H9 (cell line): ENCODE measurements at regions not wholly inside any gene's neighbourhood (a gene's known extent, or its start where the extent isn't known, plus 50 kb on each side); places are given as distances from the start of the nearest gene placed in this dataset.

Experiments
- DNase-seq: peaks from one replicate; pipeline ENCODE4 v3.0.0-alpha.2; 2017
- H2AFZ ChIP-seq: one replicate; pipeline ENCODE4 v1.6.1; 2013; ENCODE audit warnings: mild to moderate bottlenecking, low read length, control low read depth, moderate library complexity
- H2AK5ac ChIP-seq: 2 replicates; pipeline ENCODE4 v1.6.1; 2013; ENCODE audit warnings: low read length, control low read depth, mixed read lengths; ENCODE audit not compliant: insufficient read length
- H2BK120ac ChIP-seq: one replicate; pipeline ENCODE4 v1.6.1; 2013; ENCODE audit warnings: low read depth, mild to moderate bottlenecking, low read length, control low read depth, inconsistent platforms; ENCODE audit not compliant: poor library complexity, severe bottlenecking
- H2BK12ac ChIP-seq: 2 replicates; pipeline ENCODE4 v1.6.1; 2013; ENCODE audit warnings: low read length, control low read depth, mixed read lengths, low read depth; ENCODE audit not compliant: insufficient read length
- H2BK15ac ChIP-seq: 2 replicates; pipeline ENCODE4 v1.6.1; 2013; ENCODE audit warnings: low read depth, low read length, control low read depth
- H2BK20ac ChIP-seq: one replicate; pipeline ENCODE4 v1.6.1; 2013; ENCODE audit warnings: low read depth, mild to moderate bottlenecking, low read length, control low read depth, inconsistent platforms; ENCODE audit not compliant: poor library complexity, severe bottlenecking
- H2BK5ac ChIP-seq: 2 replicates; pipeline ENCODE4 v1.6.1; 2013; ENCODE audit warnings: low read length, control low read depth, mixed read lengths; ENCODE audit not compliant: insufficient read length
- H3K14ac ChIP-seq: 2 replicates; pipeline ENCODE4 v1.6.1; 2013; ENCODE audit warnings: low read length, control low read depth; ENCODE audit not compliant: insufficient read depth
- H3K18ac ChIP-seq: 2 replicates; pipeline ENCODE4 v1.6.1; 2013; ENCODE audit warnings: low read depth, mild to moderate bottlenecking, mixed read lengths, low read length, control low read depth; ENCODE audit not compliant: insufficient read length
- H3K23ac ChIP-seq: 2 replicates; pipeline ENCODE4 v1.6.1; 2013; ENCODE audit warnings: low read length, control low read depth, mixed read lengths, low read depth; ENCODE audit not compliant: insufficient read length
- H3K23me2 ChIP-seq: 2 replicates; pipeline ENCODE4 v1.6.1; 2013; ENCODE audit warnings: low read depth, mild to moderate bottlenecking, mixed read lengths, low read length, control low read depth; ENCODE audit not compliant: insufficient read length, poor library complexity, severe bottlenecking
- H3K27ac ChIP-seq: 2 replicates; pipeline ENCODE4 v1.5.1; 2013; ENCODE audit warnings: low read length, control low read depth, mixed read lengths, low read depth; ENCODE audit not compliant: insufficient read length
- H3K27me3 ChIP-seq: 2 replicates; pipeline ENCODE4 v1.6.1; 2013; ENCODE audit warnings: low read length, control low read depth, inconsistent platforms; ENCODE audit not compliant: insufficient read depth
- H3K4ac ChIP-seq: 2 replicates; pipeline ENCODE4 v1.6.1; 2013; ENCODE audit warnings: low read depth, mild to moderate bottlenecking, control low read depth, inconsistent platforms, low read length, moderate library complexity
- H3K4me1 ChIP-seq: 2 replicates; pipeline ENCODE4 v1.6.1; 2013; ENCODE audit warnings: low read length, control low read depth, inconsistent platforms; ENCODE audit not compliant: insufficient read depth
- H3K4me2 ChIP-seq: 2 replicates; pipeline ENCODE4 v1.6.1; 2013; ENCODE audit warnings: low read length, control low read depth, mixed read lengths; ENCODE audit not compliant: insufficient read length, insufficient read depth
- H3K56ac ChIP-seq: 2 replicates; pipeline ENCODE4 v1.6.1; 2013; ENCODE audit warnings: low read depth, mild to moderate bottlenecking, mixed read lengths, low read length, control low read depth; ENCODE audit not compliant: insufficient read length
- H3K79me1 ChIP-seq: 2 replicates; pipeline ENCODE4 v1.6.1; 2013; ENCODE audit warnings: low read depth, mild to moderate bottlenecking, moderate library complexity, low read length, control low read depth, inconsistent platforms; ENCODE audit not compliant: insufficient read depth, poor library complexity, severe bottlenecking
- H3K79me2 ChIP-seq: 2 replicates; pipeline ENCODE4 v1.6.1; 2013; ENCODE audit warnings: low read length, control low read depth, inconsistent platforms; ENCODE audit not compliant: insufficient read depth
- H3K9ac ChIP-seq: 2 replicates; pipeline ENCODE4 v1.6.1; 2013; ENCODE audit warnings: low read length, control low read depth, mixed read lengths; ENCODE audit not compliant: insufficient read length; ENCODE audit errors: extremely low read depth
- H3K9me3 ChIP-seq: one replicate; pipeline ENCODE4 v1.6.1; 2013; ENCODE audit warnings: low read depth, low read length, inconsistent platforms; ENCODE audit not compliant: control insufficient read depth
- H3T11ph ChIP-seq: one replicate; pipeline ENCODE4 v1.6.1; 2013; ENCODE audit warnings: mild to moderate bottlenecking, low read length, control low read depth, inconsistent platforms
- H4K20me1 ChIP-seq: one replicate; pipeline ENCODE4 v1.6.1; 2013; ENCODE audit not compliant: control insufficient read depth, insufficient read length, insufficient read depth
- H4K5ac ChIP-seq: 2 replicates; pipeline ENCODE4 v1.6.1; 2013; ENCODE audit warnings: low read depth, mild to moderate bottlenecking, mixed read lengths, low read length, control low read depth; ENCODE audit not compliant: insufficient read length
- H4K8ac ChIP-seq: replicated peaks from 2 replicates; pipeline ENCODE4 v1.6.1; 2013; ENCODE audit warnings: low read length, control low read depth, mixed read lengths, low read depth; ENCODE audit not compliant: insufficient read length
- H4K91ac ChIP-seq: 2 replicates; pipeline ENCODE4 v1.6.1; 2013; ENCODE audit warnings: low read depth, mild to moderate bottlenecking, moderate library complexity, mixed read lengths, low read length, control low read depth; ENCODE audit not compliant: insufficient read length
- H3K27ac Mint-ChIP-seq, 3 experiments: 2 replicates in 2 of 3; 3 replicates in 1 of 3; pipeline ENCODE4 v1.8.0; 2020 to 2021; ENCODE audit warnings: mixed read lengths in 3 of 3, mild to moderate bottlenecking in 1 of 3, moderate library complexity in 1 of 3
- H3K27me3 Mint-ChIP-seq: 2 replicates; pipeline ENCODE4 v1.8.0; 2021; ENCODE audit warnings: low read depth, mild to moderate bottlenecking, moderate library complexity, mixed read lengths
- H3K36me3 Mint-ChIP-seq, 3 experiments: 2 replicates in 2 of 3; 3 replicates in 1 of 3; pipeline ENCODE4 v1.8.0; 2020 to 2021; ENCODE audit warnings: low read depth in 3 of 3, mixed read lengths in 3 of 3; ENCODE audit not compliant: insufficient read depth in 1 of 3
- H3K4me1 Mint-ChIP-seq, 2 experiments: 2 replicates each; pipeline ENCODE4 v1.8.0; 2020; ENCODE audit warnings: mixed read lengths in 2 of 2
- H3K4me3 Mint-ChIP-seq, 2 experiments: 2 replicates in 1 of 2; 3 replicates in 1 of 2; pipeline ENCODE4 v1.8.0; 2020 to 2021; ENCODE audit warnings: mild to moderate bottlenecking in 2 of 2, mixed read lengths in 2 of 2, moderate library complexity in 1 of 2
- H3K9me3 Mint-ChIP-seq, 2 experiments: 2 replicates in 1 of 2; 3 replicates in 1 of 2; pipeline ENCODE4 v1.8.0; 2020; ENCODE audit warnings: mild to moderate bottlenecking in 2 of 2, mixed read lengths in 2 of 2, moderate library complexity in 1 of 2
- CTCF ChIP-seq: fragments of 200-600 bp; sonication (generic); conservative IDR thresholded peaks from 3 replicates; pipeline ENCODE4 v1.8.0; 2021; ENCODE audit warnings: antibody characterized with exemption, mild to moderate bottlenecking
- WGBS: extraction: QIAGEN DNeasy Blood & Tissue Kit; methylation state at CpG from one replicate; pipeline ENCODE4 v1.1.7; 2013; ENCODE audit warnings: missing lambda C conversion rate, low lambda C conversion rate, mixed read lengths; ENCODE audit not compliant: insufficient read length; ENCODE audit errors: extremely low coverage; 5-methylcytosine and 5-hydroxymethylcytosine counted together

GRCh38 chr13:73536865-73537264, 478.1 kb downstream of the KLF5 start:
- Histone ChIP-seq H2BK120ac (no peak overlapping the region), H3K56ac (no peak overlapping the region), H3K18ac (no peak overlapping the region), H3K9ac (no peak overlapping the region), H4K91ac (no peak overlapping the region), H2BK5ac (no peak overlapping the region), H3K23me2 (no peaks in the 10 kb centered on the region), H2BK20ac (no peak overlapping the region), H3K27ac (no peak overlapping the region), H3K4ac (no peak overlapping the region), H3K9me3 (no peaks in the 10 kb centered on the region), H3K79me1 (no peaks in the 10 kb centered on the region), H4K8ac (no peak overlapping the region), H3K27me3 (no peaks in the 10 kb centered on the region), H4K5ac (no peak overlapping the region), H2BK12ac (no peak overlapping the region), H4K20me1 (no peaks in the 10 kb centered on the region), H2AK5ac (no peak overlapping the region), H3K14ac (no peak overlapping the region), H3K79me2 (no peaks in the 10 kb centered on the region), H3K4me1 (no peaks in the 10 kb centered on the region), H3T11ph (no peak overlapping the region), H2AFZ (no peak overlapping the region), H3K23ac (no peak overlapping the region), H3K4me2 (no peak overlapping the region), H2BK15ac (no peak overlapping the region)
- Mint-ChIP-seq H3K27ac (no peak overlapping the region), H3K9me3 (no peaks in the 10 kb centered on the region), H3K27me3 (no peaks in the 10 kb centered on the region), H3K4me1 (0 out of 4 replicates have a peak, but pooled peaks cover 0 to 3% of the 10 kb centered on the region in 2 experiments), H3K36me3 (no peaks in the 10 kb centered on the region), H3K4me3 (no peak overlapping the region)
- TF ChIP-seq CTCF, result no peak
- DNase-seq, result no peak
- no CpG with 5 or more reads among the region's 4 CpGs for WGBS
